GM19397 (cell line): ENCODE measurements at regions not wholly inside any gene's neighbourhood (a gene's known extent, or its start where the extent isn't known, plus 50 kb on each side); places are given as distances from the start of the nearest gene placed in this dataset.

Experiments used
- ATAC-seq: cut with Tn5 transposase; IDR thresholded peaks from one replicate; pipeline ENCODE4 v1.9.1; 2021; ENCODE audit warnings: mild to moderate bottlenecking, moderate library complexity; ENCODE audit not compliant: unreplicated experiment

DNA sequence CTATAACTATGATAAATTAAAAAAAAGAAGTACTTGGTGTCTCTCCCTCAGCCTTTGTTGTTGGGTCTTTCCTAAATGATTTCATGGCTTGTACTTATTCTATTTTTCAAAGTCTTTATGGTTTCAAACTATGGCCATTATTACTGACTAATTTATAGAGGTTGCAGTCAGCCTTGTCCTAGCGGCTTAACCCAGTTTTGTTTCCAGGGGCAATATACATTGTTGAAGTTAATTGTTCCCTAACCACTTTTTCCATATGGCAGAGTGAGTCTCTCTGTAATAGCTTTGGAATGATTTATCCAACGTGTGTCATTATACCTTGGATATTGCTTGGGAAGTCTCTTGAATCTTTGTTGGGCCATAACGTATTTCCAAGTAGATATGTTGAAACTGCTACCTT is 408.8 kb downstream of the HRH4 start:
- no peak for ATAC-seq

DNA sequence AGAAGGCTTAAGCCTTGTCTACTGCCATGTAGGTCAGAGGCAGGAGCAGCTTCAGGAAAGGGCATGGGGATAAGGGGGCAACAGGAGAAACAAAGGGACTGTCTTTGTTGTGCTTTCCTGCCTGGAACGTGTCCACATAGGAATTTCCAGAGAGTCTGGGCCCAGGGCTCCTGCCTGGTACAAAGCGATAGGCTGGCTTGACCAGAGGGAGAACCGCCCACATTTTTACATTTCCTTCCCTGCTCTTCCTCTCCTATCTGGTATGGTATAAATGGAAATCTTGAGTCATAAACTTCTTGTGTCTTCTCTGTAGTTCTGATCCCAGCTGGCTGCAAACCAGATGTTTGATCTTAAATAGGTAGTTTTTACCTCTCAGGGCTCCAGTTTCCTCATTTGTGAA is 414.8 kb downstream of the HRH4 start:
- ATAC-seq: no peak

DNA sequence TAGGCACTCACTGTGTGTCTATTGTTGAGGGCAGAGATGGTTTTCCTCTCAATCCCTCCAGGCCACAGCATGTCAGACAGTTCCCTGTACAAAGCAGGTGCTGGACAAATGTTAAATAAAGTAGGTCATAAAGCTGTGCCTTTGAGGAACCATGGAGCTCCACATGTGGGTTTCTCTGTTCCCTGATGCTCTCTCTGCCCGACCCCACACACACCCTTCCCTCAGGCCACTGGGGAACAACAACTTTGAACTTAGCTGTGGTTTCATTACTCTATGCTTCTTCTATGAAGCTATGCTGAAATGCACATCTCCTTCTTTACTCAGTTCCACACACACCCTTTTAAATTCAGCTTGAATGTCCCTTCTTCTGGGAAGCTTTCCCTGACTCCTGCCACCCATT is 415.3 kb downstream of the HRH4 start:
- ATAC-seq: no peak

DNA sequence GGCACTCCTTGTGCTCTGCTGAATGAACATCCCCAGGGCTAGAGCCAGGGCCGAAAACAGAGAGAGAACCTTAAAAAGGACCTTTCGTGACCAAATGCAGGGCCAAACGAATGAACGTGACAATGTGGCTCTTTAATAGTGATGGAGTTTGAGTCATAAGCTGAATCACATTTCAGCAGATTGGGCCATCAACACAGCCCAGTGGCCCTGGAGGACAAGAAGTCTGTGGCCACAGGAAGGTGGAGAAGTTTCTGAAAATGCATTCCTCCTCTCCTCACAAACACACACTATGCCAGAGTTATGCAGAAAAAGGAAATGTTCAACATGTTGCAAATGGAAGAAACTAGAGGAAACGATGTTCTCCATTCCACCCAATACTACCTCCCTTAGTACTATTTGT is 415.8 kb downstream of the HRH4 start:
- no peak for ATAC-seq

DNA sequence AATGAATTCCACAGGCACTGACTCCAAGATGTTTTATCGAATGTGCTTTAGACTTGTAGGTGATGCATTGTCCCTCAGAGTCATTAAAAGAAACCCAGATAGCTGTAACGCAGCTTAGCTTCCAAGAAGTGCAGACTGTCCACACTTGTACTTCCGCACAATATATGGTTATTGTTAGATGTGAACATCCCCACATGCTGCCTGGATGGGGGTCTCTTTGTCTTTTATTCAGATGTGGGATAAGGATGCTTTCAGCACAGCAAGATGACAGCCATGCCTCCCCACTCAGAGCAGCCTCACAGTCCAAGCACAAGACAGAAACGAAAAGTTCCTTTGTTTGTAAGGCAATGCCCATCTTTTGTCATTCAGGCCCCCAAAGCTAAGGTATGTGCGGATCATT is 416.6 kb downstream of the HRH4 start:
- ATAC-seq: no peak

DNA sequence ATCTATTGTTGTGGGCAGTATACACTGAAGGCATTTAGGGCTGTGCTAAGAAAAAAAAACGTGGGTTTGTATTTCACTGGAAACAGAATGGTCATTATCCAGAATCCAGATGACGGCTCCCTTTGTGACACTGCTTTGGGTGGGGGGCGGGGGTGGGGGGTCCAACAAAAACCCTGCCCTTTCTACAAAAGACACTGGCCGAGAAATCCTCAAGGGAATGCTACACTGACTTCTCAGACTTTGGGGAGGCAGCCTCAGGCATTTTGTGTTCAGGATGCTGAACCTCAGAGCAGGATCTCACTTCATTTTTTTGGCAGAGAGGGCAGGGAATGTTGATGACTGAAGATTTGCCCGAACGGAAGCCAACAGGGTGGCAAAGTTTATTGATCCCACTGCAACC is 417.1 kb downstream of the HRH4 start:
- ATAC-seq: no peak

DNA sequence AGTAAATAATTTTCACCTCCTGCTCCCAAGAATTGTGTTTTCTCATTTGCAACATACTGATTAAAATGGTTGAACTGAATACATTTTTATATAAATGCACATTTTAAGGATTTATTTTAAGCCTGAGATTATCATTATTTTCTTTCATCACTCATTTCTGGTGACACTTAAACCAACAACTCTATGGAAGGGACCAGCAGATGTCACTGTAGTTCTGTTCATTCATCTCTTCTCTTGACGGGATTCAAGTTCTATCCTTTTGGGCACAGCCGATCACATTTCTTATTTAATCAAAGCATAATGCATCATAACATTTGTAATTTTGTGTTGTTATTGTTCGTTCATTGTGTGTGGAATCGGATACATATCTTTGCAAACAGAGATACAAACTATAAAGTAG is 417.9 kb downstream of the HRH4 start:
- ATAC-seq: no peak

DNA sequence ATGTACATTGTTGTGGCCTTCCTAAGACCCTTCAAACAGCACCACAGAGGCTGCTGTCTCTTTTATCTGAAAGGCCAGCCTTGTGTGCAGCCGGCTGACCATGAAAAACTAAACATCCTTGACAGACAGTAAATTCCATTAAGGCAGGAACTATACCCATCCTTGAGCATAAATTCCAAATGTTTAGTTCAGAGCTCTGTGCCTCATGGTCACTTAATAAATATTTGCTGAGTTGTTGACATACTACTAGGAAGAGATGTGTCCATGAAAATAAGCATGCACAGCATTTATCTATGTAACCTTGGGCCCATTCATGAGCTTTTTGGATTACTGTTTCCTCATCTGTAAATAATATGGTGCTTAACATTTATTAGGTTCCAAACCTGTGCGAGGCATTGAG is 424.8 kb downstream of the HRH4 start:
- ATAC-seq: no peak

DNA sequence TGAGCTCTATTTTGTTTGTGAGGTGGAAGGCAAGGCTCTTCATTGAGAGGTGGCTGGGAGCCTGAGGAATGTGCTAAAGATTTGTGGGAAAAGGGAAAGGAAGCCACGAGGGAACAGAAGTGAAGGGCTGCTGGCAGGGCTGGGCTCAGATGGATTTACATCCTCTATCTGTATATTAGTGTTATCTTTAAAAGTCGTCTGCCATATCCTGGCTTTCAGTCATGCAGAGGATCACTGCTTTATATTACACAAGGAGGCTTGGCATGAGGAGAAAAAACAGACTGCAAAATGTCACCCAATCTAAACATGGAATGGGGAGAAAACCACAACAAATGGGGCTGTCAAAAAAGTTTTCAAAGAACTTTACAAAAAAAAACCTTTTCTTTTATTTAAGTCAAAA is 434.4 kb downstream of the HRH4 start:
- ATAC-seq: no peak

- no peak for ATAC-seq
Observed at GRCh38 chr18:24897461-24897860, 437.0 kb downstream of the HRH4 start.

- no peak for ATAC-seq
Observed at GRCh38 chr18:24910221-24910620, 441.7 kb downstream of the ZNF521 start.

GRCh38 chr18:24913507-24914170 is 438.3 kb downstream of the ZNF521 start:
- no peak for ATAC-seq

DNA sequence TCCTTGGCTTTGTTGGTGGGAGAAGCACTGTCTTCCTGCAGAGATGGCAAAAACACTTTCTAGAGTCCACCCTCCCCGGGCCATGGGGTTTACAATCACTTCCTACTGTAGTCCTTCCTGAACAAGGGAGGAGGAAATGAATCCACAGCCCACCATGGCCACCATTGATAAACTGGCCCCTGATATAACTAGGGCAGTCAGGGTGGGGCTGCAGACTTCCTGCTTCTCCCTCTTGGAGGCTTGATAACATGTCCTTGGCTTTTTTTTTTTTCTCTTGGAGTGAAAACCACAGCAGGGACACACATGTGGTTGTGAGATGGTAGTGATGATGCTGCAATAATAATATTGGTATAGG is 437.8 kb downstream of the ZNF521 start:
- no peak for ATAC-seq

GRCh38 chr18:24914685-24915084 is 437.3 kb downstream of the ZNF521 start:
- ATAC-seq: no peak

GRCh38 chr18:24915547-24915946 is 436.4 kb downstream of the ZNF521 start:
- ATAC-seq: no peak

GRCh38 chr18:24917767-24918166 is 434.2 kb downstream of the ZNF521 start:
- no peak for ATAC-seq

GRCh38 chr18:24918257-24918656 is 433.7 kb downstream of the ZNF521 start:
- no peak for ATAC-seq

DNA sequence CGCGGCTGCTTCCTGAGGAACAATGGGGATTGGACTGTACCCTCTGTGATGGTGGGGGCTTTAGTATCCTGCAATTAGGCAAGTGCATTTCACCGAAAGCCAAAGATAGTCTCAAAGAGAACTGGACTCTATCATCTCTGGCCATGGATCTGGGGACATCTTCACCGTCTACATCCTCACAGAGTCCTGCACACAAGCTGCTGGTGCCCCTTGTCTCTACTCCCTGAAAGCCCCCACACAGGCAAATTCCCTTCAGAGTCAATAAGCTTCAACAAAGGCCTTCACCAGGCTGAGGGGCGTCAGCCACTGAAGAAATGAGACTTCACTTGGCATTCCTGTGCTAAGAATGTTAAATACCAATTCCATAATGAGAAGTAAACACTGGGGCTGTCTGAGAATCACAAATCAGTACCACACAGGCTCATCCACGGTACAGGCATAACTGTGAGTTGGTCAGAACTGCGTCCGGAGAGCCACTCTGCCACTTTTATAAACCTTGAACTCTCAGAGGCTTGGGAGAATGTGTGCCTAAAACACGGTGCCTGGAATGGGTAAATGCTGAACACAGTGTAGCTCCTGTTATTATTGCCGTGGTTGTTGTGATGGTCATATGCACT is 432.7 kb downstream of the ZNF521 start:
- ATAC-seq: no peak

- ATAC-seq: peak; percentile 43
Observed at GRCh38 chr18:24922491-24922890, 429.5 kb downstream of the ZNF521 start.

- peak; percentile 72 for ATAC-seq
Observed at GRCh38 chr18:24923138-24923537, 428.8 kb downstream of the ZNF521 start.

GRCh38 chr18:24924066-24924716 is 427.8 kb downstream of the ZNF521 start:
- no peak for ATAC-seq

- no peak for ATAC-seq
Observed at GRCh38 chr18:24926649-24927048, 425.3 kb downstream of the ZNF521 start.
